GM19395 (cell line): ENCODE measurements at regions not wholly inside any gene's neighbourhood (a gene's known extent, or its start where the extent isn't known, plus 50 kb on each side); places are given as distances from the start of the nearest gene placed in this dataset.

Source experiments
- ATAC-seq: cut with Tn5 transposase; IDR thresholded peaks from one replicate; pipeline ENCODE4 v1.9.1; 2021; ENCODE audit warnings: mild to moderate bottlenecking, moderate library complexity; ENCODE audit not compliant: unreplicated experiment

- ATAC-seq, result no peak
Observed at GRCh38 chr6:148223424-148223842, 119.2 kb upstream of the SASH1 start.

- no peak for ATAC-seq
Observed at GRCh38 chr6:148225871-148226270, 116.8 kb upstream of the SASH1 start.

- ATAC-seq, result no peak
Observed at GRCh38 chr6:148226284-148226683, 116.4 kb upstream of the SASH1 start.

DNA sequence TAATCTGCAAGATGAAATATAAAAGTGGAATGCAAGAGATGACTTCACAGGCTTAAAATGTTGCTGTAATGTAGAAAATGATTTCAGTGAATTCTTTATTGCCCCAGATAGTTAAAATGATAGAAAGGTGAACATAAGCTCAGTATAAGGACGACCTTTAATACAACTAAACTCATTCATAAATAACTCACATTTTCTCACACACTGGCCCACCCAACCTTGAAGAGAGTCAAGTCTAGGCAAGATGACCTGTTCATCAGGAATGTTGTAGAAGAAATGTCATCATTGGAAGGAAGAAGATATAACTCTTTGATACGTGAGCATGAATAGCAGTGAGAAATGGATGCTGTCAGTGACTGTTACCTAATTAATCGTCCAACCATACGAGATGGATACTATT is 111.1 kb upstream of the SASH1 start:
- ATAC-seq, result no peak

GRCh38 chr6:148235446-148235845 is 107.2 kb upstream of the SASH1 start:
- ATAC-seq, result no peak

DNA sequence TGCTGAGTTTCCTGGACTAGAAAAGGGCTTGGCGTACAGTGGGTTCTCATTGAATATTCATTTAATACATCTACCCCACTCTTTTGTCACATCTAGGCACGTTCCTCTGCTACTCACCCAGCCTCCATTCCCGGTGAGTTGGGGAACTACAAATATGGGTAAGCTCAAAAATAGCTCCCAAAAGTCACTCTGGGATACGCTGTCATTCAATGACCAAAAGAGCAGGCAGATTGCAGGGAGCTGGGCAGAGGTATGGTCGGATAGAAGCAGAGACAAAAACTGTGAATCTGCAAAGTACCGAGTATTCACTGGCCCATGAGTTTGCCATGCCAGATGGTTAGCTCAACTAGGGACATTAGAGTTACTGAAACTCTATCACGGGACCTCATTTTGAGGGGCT is 103.9 kb upstream of the SASH1 start:
- no peak for ATAC-seq

DNA sequence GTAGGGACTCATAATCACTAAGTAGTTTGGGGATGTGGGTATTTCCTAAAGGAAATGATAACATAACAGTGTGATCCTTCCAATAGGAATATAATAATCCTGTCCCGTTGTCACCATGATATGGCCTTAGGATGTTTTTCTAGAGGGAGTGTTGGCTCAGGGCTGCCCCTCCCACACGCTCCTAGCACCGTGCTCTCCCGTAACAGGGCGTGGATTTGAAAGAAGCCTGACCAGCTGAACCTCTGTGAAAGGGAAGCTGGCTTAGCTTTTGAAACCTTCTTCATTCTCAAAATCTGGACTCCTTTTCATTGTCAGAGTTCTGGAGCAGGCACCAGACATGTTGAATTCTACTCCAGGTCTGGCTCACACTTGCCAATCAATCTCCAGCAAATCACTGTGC is 103.4 kb upstream of the SASH1 start:
- ATAC-seq, result no peak

GRCh38 chr6:148239801-148240460 is 102.7 kb upstream of the SASH1 start:
- no peak for ATAC-seq

DNA sequence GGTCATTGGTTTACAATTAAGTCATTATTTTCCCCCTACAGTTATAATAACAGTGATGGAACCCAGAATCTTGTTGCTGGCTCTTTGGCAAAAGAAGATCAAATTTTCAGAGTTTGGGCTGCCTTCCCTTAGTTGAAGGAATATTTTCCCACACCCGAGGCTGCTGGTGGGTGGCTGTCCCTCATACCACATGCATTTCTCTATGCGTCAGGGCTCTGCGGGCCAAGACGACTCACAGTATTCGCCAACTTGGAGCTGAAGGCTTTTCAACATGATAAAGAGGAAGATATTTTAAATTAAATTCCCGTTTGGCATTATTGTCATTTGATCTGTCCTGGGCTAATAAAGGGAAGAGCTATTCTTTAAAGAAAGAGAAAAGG is 102.2 kb upstream of the SASH1 start:
- no peak for ATAC-seq

GRCh38 chr6:148240861-148241477 is 101.7 kb upstream of the SASH1 start:
- no peak for ATAC-seq

DNA sequence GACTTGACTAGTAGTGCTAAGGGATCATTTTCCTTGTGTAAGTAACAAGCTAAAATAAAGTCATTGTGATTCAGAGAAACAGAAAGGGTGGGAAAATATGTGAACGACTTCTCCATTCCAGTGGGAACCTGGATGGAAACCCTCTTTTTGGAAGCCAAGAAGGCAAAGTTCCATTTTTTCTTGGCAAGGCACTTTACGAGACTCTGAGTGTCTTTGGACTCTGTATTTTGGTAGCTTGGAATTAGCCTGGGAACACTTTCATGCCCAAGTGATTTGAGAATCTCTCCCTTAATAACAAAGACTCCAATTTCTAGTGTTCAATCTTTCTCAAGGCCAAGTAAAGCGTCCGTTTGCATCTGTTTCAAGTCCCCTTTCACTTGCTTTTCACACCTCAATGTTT is 100.5 kb upstream of the SASH1 start:
- no peak for ATAC-seq

DNA sequence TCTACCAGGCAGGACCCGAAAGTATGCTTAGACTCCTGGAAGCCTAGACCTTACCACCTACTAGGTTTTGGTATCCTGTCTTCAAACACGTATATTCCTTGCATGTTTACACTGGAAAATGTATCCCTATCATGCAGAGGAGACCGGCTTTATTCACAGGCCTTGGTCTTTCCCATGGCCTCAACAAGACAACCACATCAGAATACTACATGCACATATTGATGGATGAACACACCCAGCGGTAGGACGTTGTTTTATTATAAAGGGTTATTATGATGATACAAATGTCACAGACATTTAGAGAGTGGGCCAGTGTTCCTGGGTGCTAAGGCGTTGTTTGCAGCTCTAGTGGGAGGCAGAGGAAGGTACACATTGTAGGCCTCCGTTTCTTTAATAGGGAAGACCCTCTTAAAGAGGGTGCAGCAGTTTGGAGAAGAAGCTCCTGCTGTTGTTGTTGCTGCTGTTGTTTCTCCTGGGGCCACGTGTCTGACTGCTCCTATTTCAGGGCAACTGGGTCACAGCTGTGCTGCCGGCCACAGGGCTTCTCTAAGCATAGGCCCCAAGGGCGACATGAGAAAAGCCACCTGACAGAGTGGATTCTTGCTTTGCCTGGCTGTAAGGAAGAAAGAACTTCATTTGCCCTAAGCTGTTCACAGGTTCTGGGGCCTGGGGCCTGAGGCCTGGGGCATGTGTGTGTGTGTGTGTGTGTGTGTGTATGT is 98.3 kb upstream of the SASH1 start:
- no peak for ATAC-seq

GRCh38 chr6:148247386-148248063 is 95.1 kb upstream of the SASH1 start:
- no peak for ATAC-seq

GRCh38 chr6:148249160-148249559 is 93.5 kb upstream of the SASH1 start:
- ATAC-seq, result no peak

GRCh38 chr6:148249679-148250375 is 92.8 kb upstream of the SASH1 start:
- no peak for ATAC-seq

DNA sequence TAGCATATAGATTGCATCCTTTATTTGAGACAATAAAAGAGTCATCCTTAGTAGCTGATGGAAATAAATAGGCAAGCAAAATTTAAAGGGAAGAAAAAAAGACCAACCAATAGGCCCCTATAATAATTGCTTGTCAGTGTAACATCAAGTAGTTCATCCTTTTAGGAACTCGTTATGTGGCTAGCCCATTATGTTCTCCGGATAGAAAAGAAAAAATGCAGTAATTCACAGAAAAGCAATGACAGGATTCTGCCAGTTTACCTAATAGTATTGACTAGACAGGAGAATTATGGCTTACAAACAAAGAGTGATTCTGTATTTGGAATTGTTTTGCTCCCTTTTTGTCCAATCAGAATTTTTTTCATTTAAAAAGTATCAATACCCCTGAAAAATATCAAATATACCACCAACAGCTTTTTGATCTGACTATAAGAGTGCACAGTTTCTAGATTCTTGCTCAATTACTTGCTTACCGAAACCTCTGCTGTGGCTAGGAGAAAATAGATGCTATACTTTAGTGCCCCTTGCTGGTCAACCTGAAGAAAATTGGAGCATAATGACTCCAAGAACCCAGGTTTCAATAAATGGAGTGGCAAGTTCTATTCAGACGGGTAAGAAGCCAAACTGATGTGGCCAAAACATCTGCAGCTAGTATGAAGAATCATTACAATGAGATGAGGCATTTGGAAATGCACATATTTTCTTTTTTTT is 91.5 kb upstream of the SASH1 start:
- no peak for ATAC-seq

DNA sequence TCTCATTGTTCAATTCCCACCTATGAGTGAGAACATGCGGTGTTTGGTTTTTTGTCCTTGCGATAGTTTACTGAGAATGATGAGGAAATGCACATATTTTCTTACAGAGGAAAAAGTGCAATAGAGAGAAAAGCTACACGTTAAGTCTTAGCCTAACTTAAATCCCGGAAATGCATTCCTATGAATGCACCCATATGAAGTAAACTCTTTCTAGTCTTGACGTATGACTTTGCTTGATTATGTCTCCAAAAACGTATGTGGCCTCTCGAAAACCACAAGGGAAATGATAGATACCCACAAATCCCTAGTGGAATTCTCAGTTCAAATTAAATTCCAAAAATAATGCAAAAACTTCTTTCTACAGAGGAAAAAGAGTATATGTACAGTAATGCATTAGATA is 90.7 kb upstream of the SASH1 start:
- ATAC-seq, result no peak

DNA sequence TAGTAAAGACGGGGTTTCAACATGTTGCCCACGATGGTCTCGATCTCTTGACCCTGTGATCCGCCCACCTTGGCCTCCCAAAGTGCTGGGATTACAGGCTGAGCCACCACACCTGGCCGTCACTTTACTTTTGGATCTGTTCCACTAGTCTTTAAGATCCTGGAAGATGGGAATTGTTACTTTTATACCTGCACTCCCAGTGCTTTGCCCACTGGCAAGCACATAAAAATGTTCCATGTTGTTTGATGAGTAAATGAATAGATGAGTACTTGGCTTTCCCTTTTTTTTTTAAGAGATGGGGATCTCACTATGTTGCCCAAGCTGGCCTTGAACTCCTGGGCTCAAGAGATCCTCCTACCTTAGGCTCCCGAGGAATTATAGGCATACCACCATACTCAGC is 84.8 kb upstream of the SASH1 start:
- no peak for ATAC-seq

DNA sequence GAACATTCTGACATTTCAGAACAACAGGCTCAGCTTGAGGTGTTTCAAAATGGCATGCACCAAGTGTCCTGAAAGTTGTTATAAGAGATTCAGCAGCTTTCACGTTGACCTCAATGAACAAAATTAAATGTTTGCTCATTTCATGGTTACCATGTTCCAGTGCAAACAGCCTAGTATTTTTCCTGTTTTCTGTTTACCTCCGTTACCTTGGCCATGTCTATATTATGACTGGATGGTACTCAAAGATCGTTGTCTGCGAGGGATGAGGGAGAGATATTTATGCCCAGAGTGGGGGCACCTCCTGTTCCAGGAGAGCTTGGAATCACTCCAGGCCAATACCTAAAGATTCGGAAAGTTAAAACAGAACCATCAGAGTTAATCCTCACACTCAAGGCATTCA is 83.8 kb upstream of the SASH1 start:
- ATAC-seq, result no peak

DNA sequence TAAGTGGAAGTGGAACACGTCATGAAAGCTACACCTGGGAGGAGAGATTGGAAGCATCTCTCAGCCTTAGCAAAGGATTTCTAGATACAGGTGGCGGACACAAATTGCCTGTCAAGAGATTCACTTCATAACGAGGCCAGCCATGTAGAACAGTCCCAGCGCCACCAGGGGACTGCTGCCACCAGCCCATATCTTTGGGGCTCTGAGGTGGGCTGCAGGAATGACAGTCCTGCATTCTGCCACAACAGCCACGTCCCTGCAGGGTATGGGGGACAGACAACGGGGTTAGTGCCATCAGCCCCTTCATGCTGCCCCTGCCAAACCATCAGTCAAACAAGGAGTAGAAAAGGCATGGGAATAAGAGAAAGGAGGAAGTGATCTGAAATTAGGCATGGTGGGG is 81.2 kb upstream of the SASH1 start:
- ATAC-seq, result no peak

GRCh38 chr6:148263010-148263409 is 79.6 kb upstream of the SASH1 start:
- no peak for ATAC-seq
